ENCODE measurements at regions not wholly inside any gene's neighbourhood (a gene's known extent, or its start where the extent isn't known, plus 50 kb on each side); places are given as distances from the start of the nearest gene placed in this dataset.
"Not testable (repeated sequence)": the region's sequence is repeated elsewhere in the genome, so short reads cannot be mapped to it uniquely, and the experiment has no call there.

- DNase-seq (ENCODE audit: low read depth in 3 of 3, low spot score in 2 of 3): no peak
These were observed 378.8 kb upstream of the FAR2 start for GRCh38 chr12:28770322-28770721.

GRCh38 chr12:28771968-28772367 lies 377.1 kb upstream of the FAR2 start:
- DNase-seq (ENCODE audit: low read depth in 3 of 3, low spot score in 2 of 3): no peak

- DNase-seq (ENCODE audit: low read depth in 3 of 3, low spot score in 2 of 3): no peak
These were observed 373.5 kb upstream of the FAR2 start for GRCh38 chr12:28775556-28775955.

- no peak for DNase-seq (ENCODE audit: low read depth in 3 of 3, low spot score in 2 of 3)
These were observed 372.9 kb upstream of the FAR2 start for GRCh38 chr12:28776220-28776619.

GRCh38 chr12:28776913-28777422 lies 372.1 kb upstream of the FAR2 start:
- no peak for DNase-seq (ENCODE audit: low read depth in 3 of 3, low spot score in 2 of 3)

- DNase-seq (ENCODE audit: low read depth in 3 of 3, low spot score in 2 of 3): no peak
These were observed 371.3 kb upstream of the FAR2 start for GRCh38 chr12:28777603-28778365.

GRCh38 chr12:28780096-28780495 lies 369.0 kb upstream of the FAR2 start:
- no peak for DNase-seq (ENCODE audit: low read depth in 3 of 3, low spot score in 2 of 3)

- DNase-seq (ENCODE audit: low read depth in 3 of 3, low spot score in 2 of 3): no peak
These were observed 368.1 kb upstream of the FAR2 start for GRCh38 chr12:28780960-28781359.

GRCh38 chr12:28781671-28782652 lies 367.1 kb upstream of the FAR2 start:
- DNase-seq (ENCODE audit: low read depth in 3 of 3, low spot score in 2 of 3): no peak

- DNase-seq (ENCODE audit: low read depth in 3 of 3, low spot score in 2 of 3): no peak
These were observed 366.3 kb upstream of the FAR2 start for GRCh38 chr12:28782812-28783211.

- no peak for DNase-seq (ENCODE audit: low read depth in 3 of 3, low spot score in 2 of 3)
These were observed 361.9 kb upstream of the FAR2 start for GRCh38 chr12:28787151-28787550.

- not testable (repeated sequence) for DNase-seq (ENCODE audit: low read depth in 3 of 3, low spot score in 2 of 3)
These were observed 360.8 kb upstream of the FAR2 start for GRCh38 chr12:28788256-28788655.

GRCh38 chr12:28793581-28794151 lies 355.4 kb upstream of the FAR2 start:
- no peak for DNase-seq (ENCODE audit: low read depth in 3 of 3, low spot score in 2 of 3)

GRCh38 chr12:28794211-28794610 lies 354.9 kb upstream of the FAR2 start:
- DNase-seq (ENCODE audit: low read depth in 3 of 3, low spot score in 2 of 3): no peak

- no peak for DNase-seq (ENCODE audit: low read depth in 3 of 3, low spot score in 2 of 3)
These were observed 354.3 kb upstream of the FAR2 start for GRCh38 chr12:28794786-28795185.

- no peak for DNase-seq (ENCODE audit: low read depth in 3 of 3, low spot score in 2 of 3)
These were observed 353.8 kb upstream of the FAR2 start for GRCh38 chr12:28795311-28795710.

- DNase-seq (ENCODE audit: low read depth in 3 of 3, low spot score in 2 of 3): no peak
These were observed 349.7 kb upstream of the FAR2 start for GRCh38 chr12:28799348-28799747.

GRCh38 chr12:28800129-28800528 lies 348.9 kb upstream of the FAR2 start:
- no peak for DNase-seq (ENCODE audit: low read depth in 3 of 3, low spot score in 2 of 3)

- no peak for DNase-seq (ENCODE audit: low read depth in 3 of 3, low spot score in 2 of 3)
These were observed 346.2 kb upstream of the FAR2 start for GRCh38 chr12:28802706-28803438.

- DNase-seq (ENCODE audit: low read depth in 3 of 3, low spot score in 2 of 3): no peak
These were observed 341.5 kb upstream of the FAR2 start for GRCh38 chr12:28807535-28807934.

- DNase-seq (ENCODE audit: low read depth in 3 of 3, low spot score in 2 of 3): no peak
These were observed 337.6 kb upstream of the FAR2 start for GRCh38 chr12:28811457-28811856.

Data from right renal cortex interstitium (tissue), 3 donors.